Skeletal muscle tissue (tissue), 3 donors: ENCODE measurements at regions not wholly inside any gene's neighbourhood (a gene's known extent, or its start where the extent isn't known, plus 50 kb on each side); places are given as distances from the start of the nearest gene placed in this dataset.

ENCODE experiments used
- H3K27ac ChIP-seq: one replicate; pipeline ENCODE4 v1.7.0; 2013; ENCODE audit warnings: mild to moderate bottlenecking, low read depth, low read length, inconsistent platforms
- H3K27me3 ChIP-seq, 3 donors: one replicate each; pipeline ENCODE4 v1.7.0; 2013; ENCODE audit warnings: low read length in 3 of 3; ENCODE audit not compliant: control insufficient read depth in 3 of 3, insufficient read depth in 3 of 3
- H3K36me3 ChIP-seq, 3 donors: one replicate each; pipeline ENCODE4 v1.7.0; 2013; ENCODE audit warnings: low read length in 3 of 3; ENCODE audit not compliant: control insufficient read depth in 3 of 3, insufficient read depth in 3 of 3
- H3K4me1 ChIP-seq, 3 donors: one replicate each; pipeline ENCODE4 v1.7.0; 2013; ENCODE audit warnings: low read length in 3 of 3, mild to moderate bottlenecking in 3 of 3; ENCODE audit not compliant: control insufficient read depth in 3 of 3, insufficient read depth in 3 of 3
- H3K4me3 ChIP-seq, 3 donors: one replicate each; pipeline ENCODE4 v1.7.0; 2013; ENCODE audit warnings: low read length in 3 of 3
- H3K9ac ChIP-seq, 3 donors: one replicate each; pipeline ENCODE4 v1.7.0; 2013; ENCODE audit warnings: low read length in 3 of 3, mild to moderate bottlenecking in 3 of 3, moderate library complexity in 2 of 3, low read depth in 1 of 3
- H3K9me3 ChIP-seq, 3 donors: one replicate each; pipeline ENCODE4 v1.7.0; 2013; ENCODE audit warnings: low read length in 3 of 3; ENCODE audit not compliant: control insufficient read depth in 3 of 3
- donor health status: Osteomylitis.

DNA sequence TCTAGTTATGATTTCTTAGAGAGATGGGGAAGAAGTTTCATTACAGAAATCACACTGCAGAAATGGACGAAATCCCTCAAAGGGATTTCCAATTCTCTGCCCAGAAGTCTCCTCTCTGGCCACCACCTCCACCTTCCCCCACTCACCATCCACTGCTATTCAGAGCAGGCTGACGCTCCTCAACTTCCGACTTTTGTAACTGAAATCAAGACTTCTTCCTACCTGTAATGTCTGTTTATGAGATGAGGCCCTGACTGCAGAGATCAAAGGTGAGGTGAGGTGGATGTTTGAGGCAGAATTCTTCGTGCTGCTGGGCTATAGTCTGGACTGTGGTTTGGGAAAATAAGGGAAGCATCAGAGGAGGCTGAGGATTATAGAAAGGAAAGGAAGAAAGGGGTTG, 385.2 kb upstream of the ARID1B start:
- Histone ChIP-seq H3K4me3 (no peak overlapping the region), H3K4me1 (no peaks in the 10 kb centered on the region), H3K9me3 (no peaks in the 10 kb centered on the region), H3K9ac (no peak overlapping the region), H3K27ac (no peak overlapping the region), H3K36me3 (no peaks in the 10 kb centered on the region), H3K27me3 (peaks cover 2 to 12% (median 7%) of the 10 kb centered on the region in 3 donors)

DNA sequence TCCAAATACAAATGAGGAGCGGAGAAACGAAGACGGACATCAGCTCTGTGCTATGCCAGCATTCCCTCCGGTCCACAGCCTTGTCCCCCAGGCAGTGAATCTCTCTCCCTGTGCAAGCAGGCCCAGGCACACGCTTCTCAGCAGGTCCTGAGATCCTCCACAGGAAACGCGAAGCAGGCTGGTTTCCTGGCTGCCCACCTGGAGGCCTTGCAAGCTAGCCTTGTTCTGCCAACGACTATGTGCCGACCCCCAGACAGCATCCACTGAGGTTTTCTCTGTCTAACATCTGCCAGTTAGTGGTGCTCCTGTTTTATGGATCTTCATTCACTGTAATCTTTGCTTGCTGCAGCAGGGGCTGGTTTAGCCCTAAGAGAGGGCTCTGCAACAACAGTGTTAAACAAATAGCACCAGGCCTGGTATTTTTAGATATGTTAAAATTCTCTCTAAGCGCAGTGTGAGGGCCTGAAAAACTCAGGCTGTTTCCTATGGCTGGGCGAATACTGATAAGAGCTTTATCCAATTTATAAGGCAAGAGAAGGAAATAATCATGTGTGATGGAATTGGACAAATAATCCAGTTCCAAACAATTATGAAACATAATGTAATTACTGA, 386.0 kb upstream of the ARID1B start:
- Histone ChIP-seq H3K36me3 (no peaks in the 10 kb centered on the region), H3K4me1 (no peaks in the 10 kb centered on the region), H3K4me3 (no peak overlapping the region), H3K27ac (no peak overlapping the region), H3K9ac (no peak overlapping the region), H3K27me3 (peaks cover 2 to 10% (median 4%) of the 10 kb centered on the region in 3 donors), H3K9me3 (no peaks in the 10 kb centered on the region)

DNA sequence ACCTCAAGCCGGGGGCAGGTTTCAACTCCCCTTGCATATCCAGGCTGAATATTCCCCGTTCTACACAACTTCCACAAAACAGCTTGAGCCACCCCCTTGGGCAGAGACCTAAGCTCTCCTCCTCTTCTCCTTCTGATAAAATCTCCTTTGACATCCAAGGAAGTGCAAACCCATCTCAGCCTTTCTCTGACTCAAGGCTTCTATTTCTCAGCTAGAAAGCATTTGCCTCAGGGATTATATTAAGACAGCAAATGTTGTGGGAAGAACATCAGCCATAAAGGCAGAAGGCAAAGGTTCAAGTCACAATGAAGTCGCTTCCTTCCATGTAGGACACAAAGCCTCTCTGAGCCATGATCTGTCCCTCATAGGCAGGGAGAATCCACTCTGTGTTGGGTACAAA, 386.6 kb upstream of the ARID1B start:
- no peaks in the 10 kb centered on the region for H3K36me3 ChIP-seq
- H3K27me3 ChIP-seq, result peaks cover 2 to 10% (median 4%) of the 10 kb centered on the region in 3 donors
- no peaks in the 10 kb centered on the region for H3K9me3 ChIP-seq
- H3K27ac ChIP-seq, result no peak overlapping the region
- no peak overlapping the region for H3K4me3 ChIP-seq
- no peaks in the 10 kb centered on the region for H3K4me1 ChIP-seq
- H3K9ac ChIP-seq, result no peak overlapping the region

DNA sequence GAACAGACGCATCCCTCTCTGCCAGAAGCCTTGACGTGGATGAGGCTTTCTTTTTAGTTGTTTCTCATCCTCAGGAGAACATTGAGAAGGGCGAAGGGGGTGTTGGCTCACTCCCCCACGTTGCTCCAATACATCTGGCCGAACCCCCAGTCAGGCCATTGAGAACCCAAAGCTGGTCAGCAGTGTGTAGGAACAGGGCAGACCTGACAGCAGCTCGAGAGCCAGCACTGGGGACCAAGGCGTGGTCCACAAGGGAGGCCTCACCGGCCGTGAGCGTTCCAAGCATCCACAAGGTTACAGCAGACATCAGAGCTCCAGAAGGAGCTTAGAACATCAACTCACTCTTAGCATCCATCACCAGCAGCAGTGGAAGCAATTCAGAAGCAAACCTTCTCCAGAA, 387.9 kb upstream of the ARID1B start:
- Histone ChIP-seq H3K4me3 (no peak overlapping the region), H3K27ac (no peak overlapping the region), H3K36me3 (no peaks in the 10 kb centered on the region), H3K9me3 (no peaks in the 10 kb centered on the region), H3K9ac (no peak overlapping the region), H3K4me1 (no peaks in the 10 kb centered on the region), H3K27me3 (peaks cover 0 to 10% (median 4%) of the 10 kb centered on the region in 3 donors)

DNA sequence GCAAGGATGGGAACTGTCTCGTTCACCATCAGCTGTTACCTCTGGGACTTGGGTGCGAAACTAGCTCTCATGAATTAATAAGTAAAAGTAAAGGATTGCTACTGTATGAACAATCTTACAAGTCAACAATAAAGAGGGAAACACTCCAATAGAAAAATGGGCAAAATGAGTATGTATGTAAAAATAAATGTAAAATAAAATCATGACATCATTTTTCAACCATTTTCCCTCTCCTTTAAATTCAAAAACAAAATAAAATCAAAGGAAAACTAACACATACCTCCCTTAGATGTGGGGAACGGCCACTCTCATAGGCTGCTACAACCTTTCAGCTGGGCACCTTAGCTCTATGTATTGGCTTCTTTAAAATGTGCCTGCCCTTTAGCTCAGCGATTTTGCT, 389.7 kb upstream of the ARID1B start:
- H3K27me3 ChIP-seq, result peaks cover 0 to 8% (median 4%) of the 10 kb centered on the region in 3 donors

DNA sequence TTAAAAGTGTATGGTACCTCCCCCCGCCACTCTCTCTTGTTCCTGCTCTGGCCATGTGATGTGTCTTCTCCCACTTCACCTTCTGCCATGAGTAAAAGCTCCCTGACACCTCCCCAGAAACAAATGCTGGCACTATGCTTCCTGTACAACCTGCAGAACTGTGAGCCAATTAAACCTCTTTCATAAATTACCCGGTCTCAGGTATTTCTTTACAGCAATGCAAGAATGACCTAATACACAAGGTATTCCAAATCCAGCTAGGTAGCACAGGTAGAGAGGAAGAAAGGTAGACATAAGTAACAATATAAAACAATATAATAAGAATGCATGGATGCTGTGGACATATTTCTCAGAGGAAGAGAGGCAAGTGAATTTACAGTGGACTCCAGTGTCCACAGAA, 394.1 kb upstream of the ARID1B start:
- H3K4me1 ChIP-seq, result no peaks in the 10 kb centered on the region
- no peak overlapping the region for H3K27ac ChIP-seq
- no peaks in the 10 kb centered on the region for H3K9me3 ChIP-seq
- no peaks in the 10 kb centered on the region for H3K27me3 ChIP-seq
- no peak overlapping the region for H3K4me3 ChIP-seq
- H3K36me3 ChIP-seq, result no peaks in the 10 kb centered on the region
- no peak overlapping the region for H3K9ac ChIP-seq

More for the DNA sequence above, 389.7 kb upstream of the ARID1B start:
- Histone ChIP-seq H3K9me3 (no peaks in the 10 kb centered on the region), H3K36me3 (no peaks in the 10 kb centered on the region), H3K4me1 (no peaks in the 10 kb centered on the region), H3K27ac (no peak overlapping the region), H3K4me3 (no peak overlapping the region), H3K9ac (no peak overlapping the region)

DNA sequence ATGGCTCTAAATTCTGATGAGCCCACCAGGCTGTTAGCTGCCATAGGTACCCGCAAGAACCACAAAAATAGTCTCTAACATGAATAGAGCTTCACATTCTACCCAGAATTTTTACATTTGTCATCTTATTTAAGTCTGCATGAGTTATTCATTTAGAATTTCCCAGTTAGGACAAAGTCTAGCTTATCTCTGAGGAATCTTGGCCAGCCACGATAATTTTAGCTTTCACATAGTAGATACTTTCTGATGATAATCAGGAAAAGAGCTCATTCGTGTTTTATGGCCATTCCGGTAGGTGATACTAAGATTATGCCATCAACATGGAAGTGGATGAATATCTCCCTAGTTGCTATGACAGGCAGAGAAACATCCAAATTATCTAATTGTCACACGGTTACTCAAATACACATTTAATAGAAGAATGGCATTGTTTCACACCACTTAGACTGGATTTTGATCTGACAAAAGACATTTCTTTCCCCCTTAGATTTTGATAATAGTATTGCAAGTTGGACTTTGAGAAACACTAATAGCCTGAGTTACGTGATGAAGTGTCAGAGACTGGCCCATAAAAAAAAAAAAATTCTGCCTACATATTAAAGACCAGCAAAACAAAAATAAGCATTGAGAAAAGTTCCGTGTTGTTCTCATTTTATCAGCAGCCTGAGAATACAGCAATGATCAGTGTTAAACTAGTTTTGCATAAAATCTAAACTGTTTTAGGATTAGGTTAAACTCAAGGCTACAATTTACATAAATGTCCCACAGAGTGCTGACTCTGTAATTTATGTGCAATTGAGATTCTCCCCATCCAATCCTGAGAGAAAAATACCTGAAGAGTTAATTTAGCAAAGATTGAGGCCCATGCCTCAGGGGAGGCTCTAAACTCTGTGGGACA, 397.5 kb upstream of the ARID1B start:
- H3K4me3 ChIP-seq, result no peak overlapping the region
- H3K27ac ChIP-seq, result no peak overlapping the region
- H3K36me3 ChIP-seq, result no peaks in the 10 kb centered on the region
- no peak overlapping the region for H3K9ac ChIP-seq
- no peaks in the 10 kb centered on the region for H3K4me1 ChIP-seq
- no peaks in the 10 kb centered on the region for H3K9me3 ChIP-seq
- H3K27me3 ChIP-seq, result no peaks in the 10 kb centered on the region

DNA sequence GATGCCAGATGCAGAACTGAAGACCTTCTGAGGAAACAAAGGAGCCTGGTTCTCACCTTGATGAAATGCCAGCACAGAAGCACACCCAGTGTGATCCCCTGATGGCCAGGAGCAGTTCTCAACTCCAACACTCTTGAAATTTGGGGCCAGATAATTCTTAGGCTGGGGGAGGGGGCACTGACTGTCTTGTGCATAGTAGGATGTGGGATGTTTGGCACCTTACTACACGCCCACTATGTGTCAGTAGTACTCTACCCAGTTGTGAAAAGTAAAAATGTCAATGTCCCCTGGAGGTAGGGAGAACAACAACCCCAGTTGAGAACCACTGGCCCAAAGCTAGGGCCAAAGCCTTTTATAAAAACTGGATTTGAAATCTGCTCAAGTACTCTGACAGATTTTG, 398.3 kb upstream of the ARID1B start:
- H3K27me3 ChIP-seq, result no peaks in the 10 kb centered on the region
- H3K27ac ChIP-seq, result no peak overlapping the region
- no peaks in the 10 kb centered on the region for H3K9me3 ChIP-seq
- no peaks in the 10 kb centered on the region for H3K4me1 ChIP-seq
- H3K4me3 ChIP-seq, result no peak overlapping the region
- no peaks in the 10 kb centered on the region for H3K36me3 ChIP-seq
- no peak overlapping the region for H3K9ac ChIP-seq

DNA sequence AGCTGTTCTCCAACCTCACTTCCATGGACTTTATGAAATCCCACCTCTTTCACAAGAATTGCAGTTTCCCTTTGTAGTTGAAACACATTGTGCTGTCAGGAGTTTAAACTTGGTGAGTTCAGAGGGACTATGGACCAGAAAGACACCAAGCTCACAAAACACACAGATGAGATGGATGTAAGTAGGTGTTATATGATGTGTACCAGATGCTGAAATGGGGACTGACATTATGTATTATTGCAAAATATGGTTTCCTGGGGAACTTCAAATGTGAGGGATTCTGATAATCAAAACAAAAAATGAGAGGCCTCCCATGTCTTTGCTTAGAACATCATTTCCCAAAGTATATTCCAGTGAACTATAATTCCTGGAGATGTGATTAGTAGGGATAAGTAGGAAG, 401.1 kb upstream of the ARID1B start:
- no peaks in the 10 kb centered on the region for H3K9me3 ChIP-seq
- no peaks in the 10 kb centered on the region for H3K4me1 ChIP-seq
- no peaks in the 10 kb centered on the region for H3K27me3 ChIP-seq

DNA sequence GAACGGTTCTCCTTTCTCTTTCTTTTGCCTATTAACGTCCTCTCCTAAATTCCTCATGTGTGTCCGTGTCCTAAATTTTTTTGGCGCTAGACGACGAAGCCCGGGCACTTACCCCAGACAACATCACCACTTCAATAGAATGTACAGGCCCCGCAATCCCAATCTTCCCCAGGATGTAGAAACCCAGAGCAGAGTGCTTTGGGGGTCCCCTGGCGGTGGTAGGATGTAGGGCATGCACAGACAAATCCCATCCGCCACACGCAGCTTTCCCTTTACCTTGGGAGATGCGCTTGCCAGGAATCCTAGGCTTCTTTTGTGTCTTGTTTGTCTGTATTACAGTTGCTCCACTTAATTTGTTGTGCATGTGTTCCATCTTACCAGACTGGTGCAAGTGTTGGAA, 417.3 kb upstream of the ARID1B start:
- H3K9me3 ChIP-seq, result no peaks in the 10 kb centered on the region
- no peak overlapping the region for H3K4me3 ChIP-seq
- no peaks in the 10 kb centered on the region for H3K36me3 ChIP-seq
- H3K4me1 ChIP-seq, result no peaks in the 10 kb centered on the region
- H3K27me3 ChIP-seq, result peaks cover 0 to 2% (median 0%) of the 10 kb centered on the region in 3 donors
- H3K9ac ChIP-seq, result no peak overlapping the region
- H3K27ac ChIP-seq, result no peak overlapping the region

More for the DNA sequence above, 401.1 kb upstream of the ARID1B start:
- H3K36me3 ChIP-seq, result no peaks in the 10 kb centered on the region
- no peak overlapping the region for H3K4me3 ChIP-seq
- H3K9ac ChIP-seq, result no peak overlapping the region
- H3K27ac ChIP-seq, result no peak overlapping the region
